T-cell (primary cell): ENCODE measurements at regions not wholly inside any gene's neighbourhood (a gene's known extent, or its start where the extent isn't known, plus 50 kb on each side); places are given as distances from the start of the nearest gene placed in this dataset.

Experiments
- ATAC-seq, 4 experiments: fragments of 200-7000 bp in 3 of 4; fragments of 150-1000 bp in 1 of 4; cut with Tn5 transposase; replicated peaks in 1 of 4; 1 replicate in 3 of 4; 2 replicates in 1 of 4; pipeline ENCODE4 v1.10.0; 2021; ENCODE audit warnings: moderate library complexity in 3 of 4, mild to moderate bottlenecking in 2 of 4, moderate number of reproducible peaks in 1 of 4
- CTCF ChIA-PET, 2 donors: fragments of 300-600 bp; sonication (Branson Sonifier 250); formaldehyde crosslinking; loops; one replicate each; lab custom pipeline; 2022; ENCODE audit warnings: antibody characterized with exemption in 2 of 2; lab: Charles Lee
- POLR2A ChIA-PET, 2 donors: fragments of 300-600 bp; sonication (Branson Sonifier 250); formaldehyde crosslinking; loops; one replicate each; lab custom pipeline; 2022; ENCODE audit warnings: antibody characterized with exemption in 2 of 2; lab: Charles Lee
- DNase-seq, 35 experiments: peaks; one replicate each; pipeline versions ENCODE4 v3.0.0 to v3.0.0-alpha.2; 2013 to 2023
- H3K27ac ChIP-seq: one replicate; pipeline ENCODE4 v1.5.1; 2013; ENCODE audit warnings: low read length
- H3K27me3 ChIP-seq, 2 experiments: replicated peaks in 1 of 2; 1 replicate in 1 of 2; 2 replicates in 1 of 2; pipeline versions ENCODE4 v1.6.1 to v1.7.0; 2013; ENCODE audit warnings: low read length in 1 of 2, mixed read lengths in 1 of 2; ENCODE audit not compliant: control insufficient read depth in 2 of 2, insufficient read depth in 2 of 2; ENCODE audit errors: extremely low read depth in 1 of 2
- H3K36me3 ChIP-seq, 2 donors: 1 replicate in 1 of 2; 2 replicates in 1 of 2; pipeline versions ENCODE4 v1.6.1 to v1.7.0; 2013; ENCODE audit warnings: low read length in 1 of 2; ENCODE audit not compliant: control insufficient read depth in 2 of 2, insufficient read depth in 1 of 2; ENCODE audit errors: extremely low read depth in 1 of 2
- H3K4me1 ChIP-seq, 2 experiments: 1 replicate in 1 of 2; 2 replicates in 1 of 2; pipeline versions ENCODE4 v1.6.1 to v1.7.0; 2013; ENCODE audit warnings: low read length in 2 of 2, mixed read lengths in 1 of 2; ENCODE audit not compliant: insufficient read depth in 2 of 2, control insufficient read depth in 1 of 2; ENCODE audit errors: extremely low read depth in 1 of 2
- H3K4me3 ChIP-seq, 2 donors: 1 replicate in 1 of 2; 2 replicates in 1 of 2; pipeline versions ENCODE4 v1.5.1 to v1.7.0; 2013; ENCODE audit warnings: mild to moderate bottlenecking in 2 of 2, low read length in 1 of 2, moderate library complexity in 1 of 2; ENCODE audit not compliant: control insufficient read depth in 1 of 2; ENCODE audit errors: extremely low read depth in 1 of 2
- H3K9me3 ChIP-seq: 2 replicates; pipeline ENCODE4 v1.7.0; 2013
- H3K27ac Mint-ChIP-seq, 2 donors: one replicate each; pipeline ENCODE4 v1.8.0; 2020 to 2021; ENCODE audit warnings: mild to moderate bottlenecking in 2 of 2, mixed read lengths in 2 of 2
- H3K27me3 Mint-ChIP-seq, 2 donors: one replicate each; pipeline ENCODE4 v1.8.0; 2021 to 2022; ENCODE audit warnings: mixed read lengths in 2 of 2
- H3K36me3 Mint-ChIP-seq: one replicate; pipeline ENCODE4 v1.8.0; 2021; ENCODE audit warnings: mixed read lengths
- H3K4me1 Mint-ChIP-seq, 3 donors: one replicate each; pipeline ENCODE4 v1.8.0; 2020 to 2022; ENCODE audit warnings: mixed read lengths in 3 of 3, mild to moderate bottlenecking in 1 of 3
- H3K4me3 Mint-ChIP-seq, 3 donors: one replicate each; pipeline ENCODE4 v1.8.0; 2020 to 2022; ENCODE audit warnings: mild to moderate bottlenecking in 3 of 3, mixed read lengths in 3 of 3, moderate library complexity in 3 of 3
- H3K9me3 Mint-ChIP-seq, 3 donors: one replicate each; pipeline ENCODE4 v1.8.0; 2020 to 2022; ENCODE audit warnings: mixed read lengths in 3 of 3
- WGBS: methylation state at CpG from one replicate; pipeline ENCODE4 v1.1.5; 2013; ENCODE audit warnings: missing lambda C conversion rate; ENCODE audit not compliant: insufficient coverage; 5-methylcytosine and 5-hydroxymethylcytosine counted together

DNA sequence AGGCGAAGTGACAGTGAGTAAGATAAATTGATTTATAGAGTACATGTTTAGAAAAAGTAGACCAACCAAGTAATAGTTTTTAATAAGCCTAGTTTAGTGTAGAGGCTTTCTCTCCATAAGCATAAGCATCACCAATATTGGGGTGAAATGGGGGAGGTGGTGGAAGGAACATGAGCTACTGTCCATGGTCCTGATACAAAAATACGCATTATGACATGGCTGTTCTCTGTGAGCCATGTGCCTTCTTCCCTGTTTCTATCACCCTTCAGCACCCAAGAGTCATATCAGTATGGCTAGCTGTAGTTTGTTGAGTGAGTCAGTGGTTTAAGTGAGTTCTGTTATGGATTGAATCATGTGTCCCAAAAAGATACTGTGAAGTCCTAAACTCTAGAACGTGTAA is 150.8 kb downstream of the EDN1 start:
- DNase-seq (no peak), ATAC-seq (no peak)
- H3K36me3 ChIP-seq: no peaks in the 10 kb centered on the region
- no peak overlapping the region for H3K27ac ChIP-seq
- no peak overlapping the region for H3K27ac Mint-ChIP-seq
- WGBS: no CpG with 5 or more reads among the region's 3 CpGs
- peaks cover 0 to 2% of the 10 kb centered on the region in 2 experiments for H3K4me1 ChIP-seq
- POLR2A ChIA-PET: no interaction called here
- H3K4me3 Mint-ChIP-seq: no peak overlapping the region
- peaks cover 0 to 4% (median 0%) of the 10 kb centered on the region in 3 donors for H3K9me3 Mint-ChIP-seq
- no peaks in the 10 kb centered on the region for H3K27me3 ChIP-seq
- H3K4me3 ChIP-seq: no peak overlapping the region
- CTCF ChIA-PET: no interaction called here
- H3K27me3 Mint-ChIP-seq: peaks cover 10 to 25% of the 10 kb centered on the region in 2 donors
- no peaks in the 10 kb centered on the region for H3K9me3 ChIP-seq
- H3K4me1 Mint-ChIP-seq: no peaks in the 10 kb centered on the region
- no peaks in the 10 kb centered on the region for H3K36me3 Mint-ChIP-seq

DNA sequence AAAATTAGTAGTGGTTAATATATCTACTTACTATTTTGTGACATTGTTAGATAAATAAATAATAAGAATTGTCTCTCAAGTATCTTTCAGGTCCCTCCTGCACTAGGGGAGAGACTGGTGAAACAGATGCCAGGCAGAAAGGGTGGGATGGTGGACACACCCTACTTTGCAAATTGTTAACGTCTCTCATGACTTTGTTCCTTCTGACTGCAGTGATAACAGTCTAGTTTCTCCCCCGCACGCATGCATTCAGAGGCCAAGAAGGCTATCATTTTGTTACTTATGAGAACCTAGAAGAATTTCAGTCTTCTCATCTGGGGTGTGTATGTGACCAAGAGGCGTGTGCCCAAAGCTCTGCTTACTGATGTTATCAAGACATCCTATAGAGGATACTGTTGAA is 152.3 kb downstream of the EDN1 start:
- 90% methylated on average over 2 of the region's 4 CpGs for WGBS
- Mint-ChIP-seq H3K27ac (no peak overlapping the region), H3K4me3 (no peak overlapping the region), H3K9me3 (peaks cover 0 to 4% (median 0%) of the 10 kb centered on the region in 3 donors), H3K27me3 (peaks cover 13 to 25% of the 10 kb centered on the region in 2 donors), H3K36me3 (no peaks in the 10 kb centered on the region), H3K4me1 (no peaks in the 10 kb centered on the region)
- Histone ChIP-seq H3K9me3 (no peaks in the 10 kb centered on the region), H3K36me3 (no peaks in the 10 kb centered on the region), H3K4me1 (no peaks in the 10 kb centered on the region), H3K27ac (no peak overlapping the region), H3K4me3 (no peak overlapping the region), H3K27me3 (no peaks in the 10 kb centered on the region)
- ATAC-seq: no peak
- DNase-seq: no peak
- ChIA-PET CTCF (no interaction called here), POLR2A (no interaction called here)

DNA sequence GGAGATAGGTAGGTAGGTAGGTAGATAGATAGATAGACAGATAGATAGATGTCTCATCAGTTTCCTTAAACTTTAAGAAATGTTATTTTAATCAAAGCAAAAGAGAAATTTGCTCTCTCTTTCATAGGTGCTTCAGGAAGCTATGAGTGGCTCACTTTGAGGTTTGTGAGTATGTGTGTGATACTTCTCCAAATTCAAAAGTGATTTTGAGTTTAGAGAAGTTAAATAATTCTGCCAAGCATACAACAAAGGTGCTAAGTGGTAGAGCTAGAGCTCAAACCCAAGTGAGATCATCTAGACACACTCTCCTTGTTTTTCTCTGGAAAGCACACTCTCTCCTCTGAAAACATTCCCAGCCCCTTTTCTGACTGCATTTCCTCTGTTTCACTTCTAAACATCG is 156.2 kb downstream of the EDN1 start:
- Mint-ChIP-seq H3K9me3 (peaks cover 0 to under 1% (median 0%) of the 10 kb centered on the region in 3 donors), H3K4me3 (no peak overlapping the region), H3K27me3 (peaks cover 11 to 16% of the 10 kb centered on the region in 2 donors), H3K4me1 (no peaks in the 10 kb centered on the region), H3K27ac (no peak overlapping the region), H3K36me3 (no peaks in the 10 kb centered on the region)
- ChIA-PET CTCF (no interaction called here), POLR2A (no interaction called here)
- H3K4me1 ChIP-seq: no peaks in the 10 kb centered on the region
- H3K9me3 ChIP-seq: no peaks in the 10 kb centered on the region
- no peaks in the 10 kb centered on the region for H3K36me3 ChIP-seq
- no peaks in the 10 kb centered on the region for H3K27me3 ChIP-seq
- no peak overlapping the region for H3K4me3 ChIP-seq
- DNase-seq: no peak
- WGBS: 44% methylated on average over 1 of the region's 1 CpG
- no peak overlapping the region for H3K27ac ChIP-seq
- ATAC-seq: no peak

DNA sequence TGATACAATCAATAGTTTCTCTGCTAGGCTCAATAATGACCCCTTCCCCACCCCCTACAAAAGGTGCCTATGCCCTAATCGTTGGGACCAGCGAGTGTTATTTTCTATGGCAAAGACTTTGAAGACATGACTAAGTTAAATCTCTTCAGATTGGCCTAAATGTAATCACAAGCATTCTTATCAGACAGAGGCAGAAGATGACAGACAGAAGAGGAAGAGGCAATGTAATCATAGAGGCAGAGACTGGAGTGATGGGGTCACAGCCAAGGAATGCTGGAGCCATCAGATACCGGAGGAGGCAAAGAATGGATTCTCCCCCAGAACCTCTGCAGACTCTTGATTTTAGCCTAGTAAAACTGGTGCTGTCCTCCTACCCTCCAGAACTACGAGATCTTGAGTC is 159.3 kb downstream of the EDN1 start:
- DNase-seq: no peak
- H3K36me3 Mint-ChIP-seq: no peaks in the 10 kb centered on the region
- ChIA-PET POLR2A (no interaction called here), CTCF (no interaction called here)
- H3K27ac Mint-ChIP-seq: no peak overlapping the region
- no peak overlapping the region for H3K4me3 Mint-ChIP-seq
- H3K27me3 Mint-ChIP-seq: peaks cover 9 to 13% of the 10 kb centered on the region in 2 donors
- H3K4me3 ChIP-seq: no peak overlapping the region
- H3K9me3 ChIP-seq: no peaks in the 10 kb centered on the region
- no peaks in the 10 kb centered on the region for H3K4me1 ChIP-seq
- no peaks in the 10 kb centered on the region for H3K36me3 ChIP-seq
- no peaks in the 10 kb centered on the region for H3K4me1 Mint-ChIP-seq
- peaks cover 4 to 24% (median 7%) of the 10 kb centered on the region in 3 donors for H3K9me3 Mint-ChIP-seq
- no peaks in the 10 kb centered on the region for H3K27me3 ChIP-seq
- 33% methylated on average over 1 of the region's 4 CpGs for WGBS
- no peak overlapping the region for H3K27ac ChIP-seq
- no peak for ATAC-seq

DNA sequence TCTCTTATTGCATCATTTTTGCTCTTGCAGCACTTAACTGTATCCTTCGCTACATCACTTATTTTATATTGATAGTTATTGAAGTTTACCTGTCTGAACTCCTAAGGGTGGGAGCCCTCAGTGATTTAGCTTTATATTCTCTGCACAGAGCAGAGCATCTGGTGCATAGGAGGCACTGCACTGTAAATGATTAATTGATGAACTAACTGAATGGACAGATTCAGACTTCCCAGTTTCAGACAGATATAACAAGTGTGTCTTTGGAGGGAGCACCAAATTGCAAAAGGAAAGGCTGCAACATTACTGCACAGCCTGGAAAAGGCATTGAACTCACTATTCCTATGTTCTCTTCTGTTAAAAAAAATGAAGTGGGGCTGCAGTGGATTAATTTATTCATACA is 160.3 kb downstream of the EDN1 start:
- Mint-ChIP-seq H3K27me3 (peaks cover 5 to 9% of the 10 kb centered on the region in 2 donors), H3K36me3 (no peaks in the 10 kb centered on the region), H3K27ac (no peak overlapping the region), H3K9me3 (peaks cover 10 to 28% (median 14%) of the 10 kb centered on the region in 3 donors), H3K4me3 (no peak overlapping the region), H3K4me1 (no peaks in the 10 kb centered on the region)
- Histone ChIP-seq H3K27ac (no peak overlapping the region), H3K36me3 (no peaks in the 10 kb centered on the region), H3K27me3 (no peaks in the 10 kb centered on the region), H3K9me3 (no peaks in the 10 kb centered on the region), H3K4me1 (no peaks in the 10 kb centered on the region), H3K4me3 (no peak overlapping the region)
- WGBS: no CpG with 5 or more reads among the region's 1 CpG
- CTCF ChIA-PET: no interaction called here
- POLR2A ChIA-PET: no interaction called here
- no peak for ATAC-seq
- DNase-seq: no peak

DNA sequence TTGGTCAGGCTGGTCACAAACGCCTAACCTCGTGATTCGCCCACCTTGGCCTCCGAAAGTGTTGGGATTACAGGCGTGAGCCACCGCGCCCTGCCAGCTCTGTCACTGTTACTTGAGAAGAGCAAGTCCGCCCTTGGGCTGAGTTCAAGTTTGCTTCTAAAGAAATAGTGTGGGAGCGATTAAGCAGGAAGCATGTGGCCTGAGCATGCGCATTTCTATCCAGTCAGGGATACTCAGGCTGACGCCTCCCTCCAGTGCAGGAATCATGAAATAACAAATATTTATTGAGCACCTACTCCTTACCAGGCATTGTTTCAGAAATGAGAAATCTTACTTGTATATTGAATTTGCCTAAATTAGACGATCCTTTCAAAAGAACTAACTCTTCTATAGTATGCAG is 166.2 kb downstream of the EDN1 start:
- Histone ChIP-seq H3K27me3 (no peaks in the 10 kb centered on the region), H3K27ac (no peak overlapping the region), H3K4me3 (no peak overlapping the region), H3K9me3 (no peaks in the 10 kb centered on the region), H3K4me1 (no peaks in the 10 kb centered on the region), H3K36me3 (no peaks in the 10 kb centered on the region)
- DNase-seq (no peak), ATAC-seq (no peak)
- Mint-ChIP-seq H3K4me1 (no peaks in the 10 kb centered on the region), H3K4me3 (no peak overlapping the region), H3K9me3 (peaks cover 11 to 28% (median 18%) of the 10 kb centered on the region in 3 donors), H3K27ac (no peak overlapping the region), H3K27me3 (peaks cover 3 to 22% of the 10 kb centered on the region in 2 donors), H3K36me3 (no peaks in the 10 kb centered on the region)
- POLR2A ChIA-PET: no interaction called here
- 91% methylated on average over 9 of the region's 12 CpGs for WGBS
- CTCF ChIA-PET: no interaction called here

DNA sequence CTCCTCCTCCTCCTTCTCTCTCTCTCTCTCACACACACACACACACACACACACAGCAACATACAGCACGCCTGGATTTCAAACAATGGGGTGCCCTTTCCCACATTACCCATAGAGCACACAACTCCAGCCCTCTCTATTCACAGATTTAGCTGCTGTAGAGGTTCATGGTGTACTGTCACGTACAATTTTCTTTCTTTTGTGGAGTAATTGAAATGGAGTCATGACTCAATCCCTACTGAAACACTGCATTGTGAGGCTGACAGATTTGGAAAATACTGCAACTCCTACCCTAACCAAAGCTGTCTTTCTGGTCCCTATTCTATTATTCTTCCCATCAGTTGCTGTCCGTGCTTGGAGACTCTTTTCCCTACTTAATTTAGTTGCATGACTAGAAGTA is 166.9 kb downstream of the EDN1 start:
- H3K4me3 ChIP-seq: no peak overlapping the region
- no peaks in the 10 kb centered on the region for H3K4me1 ChIP-seq
- no CpG with 5 or more reads among the region's 3 CpGs for WGBS
- POLR2A ChIA-PET: no interaction called here
- Mint-ChIP-seq H3K27me3 (peaks cover 3 to 19% of the 10 kb centered on the region in 2 donors), H3K4me1 (no peaks in the 10 kb centered on the region), H3K9me3 (peaks cover 11 to 22% (median 18%) of the 10 kb centered on the region in 3 donors), H3K4me3 (no peak overlapping the region), H3K36me3 (no peaks in the 10 kb centered on the region), H3K27ac (no peak overlapping the region)
- no peak overlapping the region for H3K27ac ChIP-seq
- no peaks in the 10 kb centered on the region for H3K9me3 ChIP-seq
- H3K36me3 ChIP-seq: no peaks in the 10 kb centered on the region
- no peak for ATAC-seq
- CTCF ChIA-PET: interaction anchor here in 1 of 2 donors (0.6 kb wide), 1 partner anchor 366 kb away, joined by 9 read pairs; no protein-coding TSS in a partner anchor
- H3K27me3 ChIP-seq: no peaks in the 10 kb centered on the region
- no peak for DNase-seq
